C4-2B (cell line): ENCODE measurements at regions not wholly inside any gene's neighbourhood (a gene's known extent, or its start where the extent isn't known, plus 50 kb on each side); places are given as distances from the start of the nearest gene placed in this dataset.

ENCODE experiments used
- ZFX ChIP-seq: fragments of 450-650 bp; IDR thresholded peaks from 2 replicates; pipeline ENCODE4 v1.6.1; 2017
- TF ChIP-seq, protein P1 (sequence below): fragments of 450-650 bp; conservative IDR thresholded peaks from 2 replicates; pipeline ENCODE4 v1.5.1; 2017; ENCODE audit warnings: mild to moderate bottlenecking

DNA sequence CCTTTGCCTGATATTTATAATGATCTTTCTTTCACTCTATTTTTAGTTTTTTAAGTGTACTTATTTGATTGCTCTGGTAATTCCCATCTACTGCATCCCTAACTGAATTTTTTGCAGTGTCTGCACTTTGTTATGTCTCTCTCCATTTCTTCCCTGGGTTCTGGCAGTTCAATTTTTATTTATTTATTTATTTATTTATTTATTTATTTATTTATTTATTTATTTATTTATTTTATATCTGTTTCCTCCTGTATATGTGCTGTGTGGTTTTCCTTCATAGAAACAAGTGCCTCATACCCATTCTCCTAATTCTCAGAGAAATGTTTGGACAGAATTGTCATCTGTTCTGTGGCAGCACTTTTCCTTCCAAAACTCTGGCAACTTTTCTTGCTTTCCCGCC lies 2370.8 kb upstream of the WWC1 start:
- TF ChIP-seq, protein P1, sequence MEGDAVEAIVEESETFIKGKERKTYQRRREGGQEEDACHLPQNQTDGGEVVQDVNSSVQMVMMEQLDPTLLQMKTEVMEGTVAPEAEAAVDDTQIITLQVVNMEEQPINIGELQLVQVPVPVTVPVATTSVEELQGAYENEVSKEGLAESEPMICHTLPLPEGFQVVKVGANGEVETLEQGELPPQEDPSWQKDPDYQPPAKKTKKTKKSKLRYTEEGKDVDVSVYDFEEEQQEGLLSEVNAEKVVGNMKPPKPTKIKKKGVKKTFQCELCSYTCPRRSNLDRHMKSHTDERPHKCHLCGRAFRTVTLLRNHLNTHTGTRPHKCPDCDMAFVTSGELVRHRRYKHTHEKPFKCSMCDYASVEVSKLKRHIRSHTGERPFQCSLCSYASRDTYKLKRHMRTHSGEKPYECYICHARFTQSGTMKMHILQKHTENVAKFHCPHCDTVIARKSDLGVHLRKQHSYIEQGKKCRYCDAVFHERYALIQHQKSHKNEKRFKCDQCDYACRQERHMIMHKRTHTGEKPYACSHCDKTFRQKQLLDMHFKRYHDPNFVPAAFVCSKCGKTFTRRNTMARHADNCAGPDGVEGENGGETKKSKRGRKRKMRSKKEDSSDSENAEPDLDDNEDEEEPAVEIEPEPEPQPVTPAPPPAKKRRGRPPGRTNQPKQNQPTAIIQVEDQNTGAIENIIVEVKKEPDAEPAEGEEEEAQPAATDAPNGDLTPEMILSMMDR: no peak
- no peak for TF ChIP-seq ZFX
